HepG2 (cell line): ENCODE measurements at regions not wholly inside any gene's neighbourhood (a gene's known extent, or its start where the extent isn't known, plus 50 kb on each side); places are given as distances from the start of the nearest gene placed in this dataset.

ENCODE experiments used
- ADNP ChIP-seq: sonication (generic); formaldehyde crosslinking; IDR thresholded peaks from 2 replicates; pipeline ENCODE4 v1.4.0; 2020; ENCODE audit warnings: missing genetic modification reagents
- ARID2 ChIP-seq: sonication (generic); formaldehyde crosslinking; IDR thresholded peaks from 2 replicates; pipeline ENCODE4 v1.8.1; 2022; ENCODE audit warnings: mild to moderate bottlenecking, missing genetic modification reagents, borderline replicate concordance
- CTCF ChIP-seq: sonication (generic); formaldehyde crosslinking; IDR thresholded peaks from 2 replicates; pipeline ENCODE4 v1.5.0; 2020; ENCODE audit warnings: mild to moderate bottlenecking, missing genetic modification reagents, moderate library complexity
- EHMT2 ChIP-seq: fragments of 200-600 bp; sonication (generic); IDR thresholded peaks from 2 replicates; pipeline ENCODE4 v1.7.0; 2017; ENCODE audit warnings: antibody characterized with exemption, low read depth, low read length, borderline replicate concordance
- EP300 ChIP-seq, 3 experiments: sonication (generic) in 1 of 3; formaldehyde crosslinking in 1 of 3; IDR thresholded peaks; 2 replicates each; pipeline versions ENCODE4 v1.5.1 to v1.6.1; 2011 to 2020; ENCODE audit warnings: low read depth in 2 of 3, low read length in 2 of 3, borderline replicate concordance in 1 of 3, improper control_type of control experiment in 1 of 3, mild to moderate bottlenecking in 1 of 3, missing genetic modification reagents in 1 of 3, moderate library complexity in 1 of 3
- FOXC1 ChIP-seq: sonication (generic); formaldehyde crosslinking; IDR thresholded peaks from 2 replicates; pipeline ENCODE4 v1.8.0; 2022; ENCODE audit warnings: mild to moderate bottlenecking, missing genetic modification reagents, borderline replicate concordance
- FOXK1 ChIP-seq: sonication (generic); formaldehyde crosslinking; IDR thresholded peaks from 2 replicates; pipeline ENCODE4 v1.4.0; 2020; ENCODE audit warnings: low read depth, missing genetic modification reagents, borderline replicate concordance
- NCOA2 ChIP-seq: sonication (generic); formaldehyde crosslinking; IDR thresholded peaks from 2 replicates; pipeline ENCODE4 v1.8.0; 2022; ENCODE audit warnings: inconsistent platforms
- SMYD3 ChIP-seq: sonication (generic); formaldehyde crosslinking; IDR thresholded peaks from 2 replicates; pipeline ENCODE4 v1.8.1; 2023; ENCODE audit warnings: mild to moderate bottlenecking, missing genetic modification reagents
- TBX2 ChIP-seq: sonication (generic); formaldehyde crosslinking; IDR thresholded peaks from 2 replicates; pipeline ENCODE4 v1.5.0; 2020; ENCODE audit warnings: missing genetic modification reagents, mild to moderate bottlenecking, borderline replicate concordance
- TIGD3 ChIP-seq: sonication (generic); formaldehyde crosslinking; IDR thresholded peaks from 2 replicates; pipeline ENCODE4 v1.5.1; 2020; ENCODE audit warnings: mild to moderate bottlenecking, missing genetic modification reagents, borderline replicate concordance
- ZBTB1 ChIP-seq: sonication (generic); formaldehyde crosslinking; IDR thresholded peaks from 2 replicates; pipeline ENCODE4 v1.4.0; 2020; ENCODE audit warnings: missing genetic modification reagents, borderline replicate concordance
- ZFYVE20 ChIP-seq: sonication (generic); formaldehyde crosslinking; IDR thresholded peaks from 2 replicates; pipeline ENCODE4 v1.8.0; 2023; ENCODE audit warnings: low read depth, mild to moderate bottlenecking, moderate library complexity, missing genetic modification reagents, borderline replicate concordance
- ZNF253 ChIP-seq: sonication (generic); formaldehyde crosslinking; IDR thresholded peaks from 2 replicates; pipeline ENCODE4 v1.8.0; 2022; ENCODE audit warnings: mild to moderate bottlenecking, missing genetic modification reagents, borderline replicate concordance
- ZNF263 ChIP-seq: sonication (generic); formaldehyde crosslinking; IDR thresholded peaks from 2 replicates; pipeline ENCODE4 v1.4.0; 2020; ENCODE audit warnings: missing genetic modification reagents
- ZNF430 ChIP-seq: sonication (generic); formaldehyde crosslinking; IDR thresholded peaks from 2 replicates; pipeline ENCODE4 v1.9.0; 2021; ENCODE audit warnings: mild to moderate bottlenecking, missing genetic modification reagents
- ZNF672 ChIP-seq: sonication (generic); formaldehyde crosslinking; IDR thresholded peaks from 2 replicates; pipeline ENCODE4 v1.8.1; 2022; ENCODE audit warnings: missing genetic modification reagents
- ZNF850 ChIP-seq: sonication (generic); formaldehyde crosslinking; conservative IDR thresholded peaks from 2 replicates; pipeline ENCODE4 v1.9.0; 2021; ENCODE audit warnings: mild to moderate bottlenecking, missing genetic modification reagents
- ZSCAN29 ChIP-seq: sonication (generic); formaldehyde crosslinking; conservative IDR thresholded peaks from 2 replicates; pipeline ENCODE4 v1.4.0; 2020; ENCODE audit warnings: mild to moderate bottlenecking, missing genetic modification reagents
- ZSCAN9 ChIP-seq: IDR thresholded peaks from 2 replicates; pipeline ENCODE4 v1.6.1; 2016; ENCODE audit warnings: borderline replicate concordance
- TF ChIP-seq, protein P1 (sequence below): sonication (generic); formaldehyde crosslinking; IDR thresholded peaks from 2 replicates; pipeline ENCODE4; 2020; ENCODE audit warnings: missing genetic modification reagents, mild to moderate bottlenecking, borderline replicate concordance
- TF ChIP-seq, protein P2 (sequence below): sonication (generic); formaldehyde crosslinking; IDR thresholded peaks from 2 replicates; pipeline ENCODE4 v1.8.0; 2022; ENCODE audit warnings: mild to moderate bottlenecking, missing genetic modification reagents, moderate library complexity

GRCh38 chr17:72539981-72540897 is 419.4 kb downstream of the SOX9 start (continued):
- TF ChIP-seq, protein P1, sequence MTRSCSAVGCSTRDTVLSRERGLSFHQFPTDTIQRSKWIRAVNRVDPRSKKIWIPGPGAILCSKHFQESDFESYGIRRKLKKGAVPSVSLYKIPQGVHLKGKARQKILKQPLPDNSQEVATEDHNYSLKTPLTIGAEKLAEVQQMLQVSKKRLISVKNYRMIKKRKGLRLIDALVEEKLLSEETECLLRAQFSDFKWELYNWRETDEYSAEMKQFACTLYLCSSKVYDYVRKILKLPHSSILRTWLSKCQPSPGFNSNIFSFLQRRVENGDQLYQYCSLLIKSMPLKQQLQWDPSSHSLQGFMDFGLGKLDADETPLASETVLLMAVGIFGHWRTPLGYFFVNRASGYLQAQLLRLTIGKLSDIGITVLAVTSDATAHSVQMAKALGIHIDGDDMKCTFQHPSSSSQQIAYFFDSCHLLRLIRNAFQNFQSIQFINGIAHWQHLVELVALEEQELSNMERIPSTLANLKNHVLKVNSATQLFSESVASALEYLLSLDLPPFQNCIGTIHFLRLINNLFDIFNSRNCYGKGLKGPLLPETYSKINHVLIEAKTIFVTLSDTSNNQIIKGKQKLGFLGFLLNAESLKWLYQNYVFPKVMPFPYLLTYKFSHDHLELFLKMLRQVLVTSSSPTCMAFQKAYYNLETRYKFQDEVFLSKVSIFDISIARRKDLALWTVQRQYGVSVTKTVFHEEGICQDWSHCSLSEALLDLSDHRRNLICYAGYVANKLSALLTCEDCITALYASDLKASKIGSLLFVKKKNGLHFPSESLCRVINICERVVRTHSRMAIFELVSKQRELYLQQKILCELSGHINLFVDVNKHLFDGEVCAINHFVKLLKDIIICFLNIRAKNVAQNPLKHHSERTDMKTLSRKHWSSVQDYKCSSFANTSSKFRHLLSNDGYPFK: no peak
- TF ChIP-seq ZSCAN9 (CRISPR knock-in tag) (no peak), TIGD3 (CRISPR knock-in tag) (no peak), NCOA2 (no peak), EP300 (IDR thresholded peaks at IDR 0.05; ENCODE audit: low read depth in 2 of 2, low read length in 2 of 2) (peak in 1 of 2 experiments; percentile 58; a peak in 2 of 4 replicates), EP300 (CRISPR knock-in tag; IDR thresholded peaks at IDR 0.05; ENCODE audit: borderline replicate concordance) (no peak), ZNF850 (no peak), ZFYVE20 (CRISPR knock-in tag) (no peak), ZBTB1 (CRISPR knock-in tag) (no peak), ZNF263 (peak; percentile 62; the same call in 1 of the 2 replicates), FOXC1 (CRISPR knock-in tag) (peak; percentile 74), CTCF (peak; percentile 93), TBX2 (peak; percentile 51; the same call in 1 of the 2 replicates), SMYD3 (CRISPR knock-in tag) (no peak), ADNP (CRISPR knock-in tag) (0 out of 2 replicates have a peak, but pooled peaks have one; percentile 19), ZNF430 (peak; percentile 79), ZNF253 (CRISPR knock-in tag) (0 out of 2 replicates have a peak, but pooled peaks have one; percentile 33), ZSCAN29 (CRISPR knock-in tag) (no peak), EHMT2 (no peak), ZNF672 (no peak), FOXK1 (CRISPR knock-in tag) (no peak), ARID2 (no peak)
- TF ChIP-seq, protein P2, sequence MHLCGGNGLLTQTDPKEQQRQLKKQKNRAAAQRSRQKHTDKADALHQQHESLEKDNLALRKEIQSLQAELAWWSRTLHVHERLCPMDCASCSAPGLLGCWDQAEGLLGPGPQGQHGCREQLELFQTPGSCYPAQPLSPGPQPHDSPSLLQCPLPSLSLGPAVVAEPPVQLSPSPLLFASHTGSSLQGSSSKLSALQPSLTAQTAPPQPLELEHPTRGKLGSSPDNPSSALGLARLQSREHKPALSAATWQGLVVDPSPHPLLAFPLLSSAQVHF (CRISPR knock-in tag): no peak
